GM23338 (cell line): ENCODE measurements at regions not wholly inside any gene's neighbourhood (a gene's known extent, or its start where the extent isn't known, plus 50 kb on each side); places are given as distances from the start of the nearest gene placed in this dataset.

ENCODE experiments used
- ATAC-seq: fragments of 200-7000 bp; cut with Tn5 transposase; 3 replicates; pipeline ENCODE4 v1.9.1; 2020
- DNase-seq: peaks from one replicate; pipeline ENCODE4 v3.0.0-alpha.2; 2015; ENCODE audit warnings: low spot score
- H2AFZ ChIP-seq: fragments of 200-600 bp; sonication (generic); 2 replicates; pipeline ENCODE4 v1.8.0; 2016; ENCODE audit warnings: antibody characterized with exemption, mild to moderate bottlenecking, moderate library complexity
- H3F3A ChIP-seq: fragments of 200-600 bp; sonication (generic); replicated peaks from 2 replicates; pipeline ENCODE4 v1.8.0; 2017; ENCODE audit warnings: antibody characterized with exemption, mixed run types, low read depth
- H3K27ac ChIP-seq: fragments of 200-600 bp; sonication (generic); 2 replicates; pipeline ENCODE4 v1.6.1; 2016; ENCODE audit warnings: low read depth
- H3K27me3 ChIP-seq: fragments of 200-600 bp; sonication (generic); 2 replicates; pipeline ENCODE4 v1.8.0; 2016; ENCODE audit warnings: mild to moderate bottlenecking, mixed run types, moderate library complexity; ENCODE audit not compliant: insufficient read depth
- H3K36me3 ChIP-seq: fragments of 200-600 bp; sonication (generic); 2 replicates; pipeline ENCODE4 v1.8.0; 2016; ENCODE audit warnings: mild to moderate bottlenecking; ENCODE audit not compliant: insufficient read depth
- H3K4me1 ChIP-seq: fragments of 200-600 bp; sonication (generic); 2 replicates; pipeline ENCODE4 v1.8.0; 2016; ENCODE audit warnings: mild to moderate bottlenecking, moderate library complexity; ENCODE audit not compliant: insufficient read depth
- H3K4me2 ChIP-seq: fragments of 200-600 bp; sonication (generic); 2 replicates; pipeline ENCODE4 v1.7.1; 2017; ENCODE audit warnings: mixed run types
- H3K4me3 ChIP-seq: fragments of 200-600 bp; sonication (generic); 2 replicates; pipeline ENCODE4 v1.6.1; 2016; ENCODE audit warnings: mixed run types
- H3K79me2 ChIP-seq: fragments of 200-600 bp; sonication (generic); replicated peaks from 2 replicates; pipeline ENCODE4 v1.8.0; 2017; ENCODE audit warnings: mild to moderate bottlenecking; ENCODE audit not compliant: insufficient read depth
- H3K9me2 ChIP-seq: fragments of 200-600 bp; sonication (generic); 2 replicates; pipeline ENCODE4 v1.8.0; 2017; ENCODE audit not compliant: insufficient read depth
- H4K20me1 ChIP-seq: fragments of 200-600 bp; sonication (generic); replicated peaks from 2 replicates; pipeline ENCODE4 v1.8.0; 2017; ENCODE audit warnings: mild to moderate bottlenecking; ENCODE audit not compliant: insufficient read depth
- H3K27ac Mint-ChIP-seq: 2 replicates; pipeline ENCODE4 v1.8.0; 2020; ENCODE audit warnings: inconsistent platforms, mild to moderate bottlenecking, moderate library complexity, mixed read lengths
- H3K27me3 Mint-ChIP-seq: 3 replicates; pipeline ENCODE4 v1.8.0; 2022; ENCODE audit warnings: low read depth, mild to moderate bottlenecking, moderate library complexity, mixed read lengths, inconsistent platforms; ENCODE audit not compliant: insufficient read depth, poor library complexity
- H3K36me3 Mint-ChIP-seq: 3 replicates; pipeline ENCODE4 v1.8.0; 2021; ENCODE audit warnings: low read depth, mild to moderate bottlenecking, inconsistent platforms, moderate library complexity, mixed read lengths
- H3K4me1 Mint-ChIP-seq: 3 replicates; pipeline ENCODE4 v1.8.0; 2020; ENCODE audit warnings: mild to moderate bottlenecking, inconsistent platforms, mixed read lengths
- H3K4me3 Mint-ChIP-seq: 3 replicates; pipeline ENCODE4 v1.8.0; 2021; ENCODE audit warnings: moderate library complexity, mild to moderate bottlenecking, inconsistent platforms, mixed read lengths
- H3K9me3 Mint-ChIP-seq: 3 replicates; pipeline ENCODE4 v1.8.0; 2020; ENCODE audit warnings: moderate library complexity, mild to moderate bottlenecking, inconsistent platforms, mixed read lengths
- CREB1 ChIP-seq: fragments of 250-450 bp; sonication (Bioruptor Pico); IDR thresholded peaks from 2 replicates; pipeline ENCODE4 v1.5.0; 2020; ENCODE audit warnings: low read depth, mild to moderate bottlenecking, moderate library complexity
- ETS1 ChIP-seq: IDR thresholded peaks from 2 replicates; pipeline ENCODE4 v1.6.1; 2016; ENCODE audit warnings: antibody characterized with exemption
- EZH2 ChIP-seq: fragments of 200-600 bp; sonication (generic); IDR thresholded peaks from one replicate; pipeline ENCODE4 v1.8.0; 2017; ENCODE audit warnings: antibody characterized with exemption, mild to moderate bottlenecking, low read depth; ENCODE audit not compliant: unreplicated experiment
- EZH2phosphoT487 ChIP-seq: fragments of 200-600 bp; sonication (generic); IDR thresholded peaks from one replicate; pipeline ENCODE4 v1.8.1; 2018; ENCODE audit warnings: antibody characterized with exemption; ENCODE audit not compliant: unreplicated experiment
- JUNB ChIP-seq: IDR thresholded peaks from one replicate; pipeline ENCODE4 v1.6.1; 2016; ENCODE audit warnings: antibody characterized with exemption; ENCODE audit not compliant: unreplicated experiment
- POLR2AphosphoS5 ChIP-seq: IDR thresholded peaks from 2 replicates; pipeline ENCODE4 v1.6.1; 2016; ENCODE audit warnings: antibody characterized with exemption, low read depth
- REST ChIP-seq: IDR thresholded peaks from one replicate; pipeline ENCODE4 v1.6.1; 2018; ENCODE audit warnings: antibody characterized with exemption; ENCODE audit not compliant: unreplicated experiment
- STAT1 ChIP-seq: IDR thresholded peaks from one replicate; pipeline ENCODE4 v1.6.1; 2016; ENCODE audit warnings: antibody characterized with exemption; ENCODE audit not compliant: unreplicated experiment
- ZNF114 ChIP-seq: fragments of 250-450 bp; sonication (Bioruptor Pico); IDR thresholded peaks from 2 replicates; pipeline ENCODE4 v1.5.0; 2020; ENCODE audit warnings: mild to moderate bottlenecking, moderate library complexity
- ZNF331 ChIP-seq: fragments of 250-450 bp; sonication (Bioruptor Pico); IDR thresholded peaks from 2 replicates; pipeline ENCODE4 v1.5.0; 2020; ENCODE audit warnings: low read depth, mild to moderate bottlenecking, moderate library complexity
- TF ChIP-seq, protein P1 (sequence below): fragments of 250-450 bp; sonication (Bioruptor Pico); IDR thresholded peaks from 2 replicates; pipeline ENCODE4 v1.5.0; 2020; ENCODE audit warnings: mild to moderate bottlenecking, moderate library complexity
- TF ChIP-seq, protein P2 (sequence below), 2 experiments: fragments of 200-600 bp in 1 of 2; sonication (generic) in 1 of 2; conservative IDR thresholded peaks; 2 replicates each; pipeline versions ENCODE4 v1.5.1 to v1.6.1; 2016 to 2017; ENCODE audit warnings: antibody characterized with exemption in 2 of 2, low read depth in 2 of 2, mild to moderate bottlenecking in 2 of 2, moderate library complexity in 1 of 2

GRCh38 chr6:132067286-132067685 is 116.1 kb upstream of the CCN2 start (continued):
- no peak for TF ChIP-seq ETS1

GRCh38 chr6:132065556-132065955 is 114.4 kb upstream of the CCN2 start:
- Histone ChIP-seq H3K4me3 (no peak overlapping the region), H3K9me2 (no peaks in the 10 kb centered on the region; the same call in 1 of the 2 replicates), H4K20me1 (no peaks in the 10 kb centered on the region), H3K4me2 (no peak overlapping the region), H2AFZ (no peak overlapping the region), H3K79me2 (no peaks in the 10 kb centered on the region), H3K27ac (no peak overlapping the region), H3F3A (no peaks in the 10 kb centered on the region), H3K36me3 (no peaks in the 10 kb centered on the region), H3K4me1 (no peaks in the 10 kb centered on the region), H3K27me3 (no peaks in the 10 kb centered on the region)
- Mint-ChIP-seq H3K27ac (no peak overlapping the region), H3K4me3 (no peak overlapping the region), H3K4me1 (peaks cover 6% of the 10 kb centered on the region; the same call in 1 of the 3 replicates), H3K27me3 (no peaks in the 10 kb centered on the region), H3K36me3 (no peaks in the 10 kb centered on the region), H3K9me3 (no peaks in the 10 kb centered on the region)
- DNase-seq = no peak
- no peak for ATAC-seq
- no peak for TF ChIP-seq EZH2
- TF ChIP-seq ZNF114 = no peak
- TF ChIP-seq STAT1 = no peak
- TF ChIP-seq POLR2AphosphoS5 = no peak
- no peak for TF ChIP-seq JUNB
- TF ChIP-seq, protein P1, sequence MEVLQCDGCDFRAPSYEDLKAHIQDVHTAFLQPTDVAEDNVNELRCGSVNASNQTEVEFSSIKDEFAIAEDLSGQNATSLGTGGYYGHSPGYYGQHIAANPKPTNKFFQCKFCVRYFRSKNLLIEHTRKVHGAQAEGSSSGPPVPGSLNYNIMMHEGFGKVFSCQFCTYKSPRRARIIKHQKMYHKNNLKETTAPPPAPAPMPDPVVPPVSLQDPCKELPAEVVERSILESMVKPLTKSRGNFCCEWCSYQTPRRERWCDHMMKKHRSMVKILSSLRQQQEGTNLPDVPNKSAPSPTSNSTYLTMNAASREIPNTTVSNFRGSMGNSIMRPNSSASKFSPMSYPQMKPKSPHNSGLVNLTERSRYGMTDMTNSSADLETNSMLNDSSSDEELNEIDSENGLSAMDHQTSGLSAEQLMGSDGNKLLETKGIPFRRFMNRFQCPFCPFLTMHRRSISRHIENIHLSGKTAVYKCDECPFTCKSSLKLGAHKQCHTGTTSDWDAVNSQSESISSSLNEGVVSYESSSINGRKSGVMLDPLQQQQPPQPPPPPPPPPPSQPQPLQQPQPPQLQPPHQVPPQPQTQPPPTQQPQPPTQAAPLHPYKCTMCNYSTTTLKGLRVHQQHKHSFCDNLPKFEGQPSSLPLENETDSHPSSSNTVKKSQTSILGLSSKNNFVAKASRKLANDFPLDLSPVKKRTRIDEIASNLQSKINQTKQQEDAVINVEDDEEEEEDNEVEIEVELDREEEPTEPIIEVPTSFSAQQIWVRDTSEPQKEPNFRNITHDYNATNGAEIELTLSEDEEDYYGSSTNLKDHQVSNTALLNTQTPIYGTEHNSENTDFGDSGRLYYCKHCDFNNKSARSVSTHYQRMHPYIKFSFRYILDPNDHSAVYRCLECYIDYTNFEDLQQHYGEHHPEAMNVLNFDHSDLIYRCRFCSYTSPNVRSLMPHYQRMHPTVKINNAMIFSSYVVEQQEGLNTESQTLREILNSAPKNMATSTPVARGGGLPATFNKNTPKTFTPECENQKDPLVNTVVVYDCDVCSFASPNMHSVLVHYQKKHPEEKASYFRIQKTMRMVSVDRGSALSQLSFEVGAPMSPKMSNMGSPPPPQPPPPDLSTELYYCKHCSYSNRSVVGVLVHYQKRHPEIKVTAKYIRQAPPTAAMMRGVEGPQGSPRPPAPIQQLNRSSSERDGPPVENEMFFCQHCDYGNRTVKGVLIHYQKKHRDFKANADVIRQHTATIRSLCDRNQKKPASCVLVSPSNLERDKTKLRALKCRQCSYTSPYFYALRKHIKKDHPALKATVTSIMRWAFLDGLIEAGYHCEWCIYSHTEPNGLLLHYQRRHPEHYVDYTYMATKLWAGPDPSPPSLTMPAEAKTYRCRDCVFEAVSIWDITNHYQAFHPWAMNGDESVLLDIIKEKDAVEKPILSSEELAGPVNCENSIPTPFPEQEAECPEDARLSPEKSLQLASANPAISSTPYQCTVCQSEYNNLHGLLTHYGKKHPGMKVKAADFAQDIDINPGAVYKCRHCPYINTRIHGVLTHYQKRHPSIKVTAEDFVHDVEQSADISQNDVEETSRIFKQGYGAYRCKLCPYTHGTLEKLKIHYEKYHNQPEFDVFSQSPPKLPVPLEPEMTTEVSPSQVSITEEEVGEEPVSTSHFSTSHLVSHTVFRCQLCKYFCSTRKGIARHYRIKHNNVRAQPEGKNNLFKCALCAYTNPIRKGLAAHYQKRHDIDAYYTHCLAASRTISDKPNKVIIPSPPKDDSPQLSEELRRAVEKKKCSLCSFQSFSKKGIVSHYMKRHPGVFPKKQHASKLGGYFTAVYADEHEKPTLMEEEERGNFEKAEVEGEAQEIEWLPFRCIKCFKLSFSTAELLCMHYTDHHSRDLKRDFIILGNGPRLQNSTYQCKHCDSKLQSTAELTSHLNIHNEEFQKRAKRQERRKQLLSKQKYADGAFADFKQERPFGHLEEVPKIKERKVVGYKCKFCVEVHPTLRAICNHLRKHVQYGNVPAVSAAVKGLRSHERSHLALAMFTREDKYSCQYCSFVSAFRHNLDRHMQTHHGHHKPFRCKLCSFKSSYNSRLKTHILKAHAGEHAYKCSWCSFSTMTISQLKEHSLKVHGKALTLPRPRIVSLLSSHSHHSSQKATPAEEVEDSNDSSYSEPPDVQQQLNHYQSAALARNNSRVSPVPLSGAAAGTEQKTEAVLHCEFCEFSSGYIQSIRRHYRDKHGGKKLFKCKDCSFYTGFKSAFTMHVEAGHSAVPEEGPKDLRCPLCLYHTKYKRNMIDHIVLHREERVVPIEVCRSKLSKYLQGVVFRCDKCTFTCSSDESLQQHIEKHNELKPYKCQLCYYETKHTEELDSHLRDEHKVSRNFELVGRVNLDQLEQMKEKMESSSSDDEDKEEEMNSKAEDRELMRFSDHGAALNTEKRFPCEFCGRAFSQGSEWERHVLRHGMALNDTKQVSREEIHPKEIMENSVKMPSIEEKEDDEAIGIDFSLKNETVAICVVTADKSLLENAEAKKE (CRISPR knock-in tag) = no peak
- no peak for TF ChIP-seq EZH2phosphoT487
- no peak for TF ChIP-seq ETS1
- no peak for TF ChIP-seq ZNF331
- TF ChIP-seq, protein P2, sequence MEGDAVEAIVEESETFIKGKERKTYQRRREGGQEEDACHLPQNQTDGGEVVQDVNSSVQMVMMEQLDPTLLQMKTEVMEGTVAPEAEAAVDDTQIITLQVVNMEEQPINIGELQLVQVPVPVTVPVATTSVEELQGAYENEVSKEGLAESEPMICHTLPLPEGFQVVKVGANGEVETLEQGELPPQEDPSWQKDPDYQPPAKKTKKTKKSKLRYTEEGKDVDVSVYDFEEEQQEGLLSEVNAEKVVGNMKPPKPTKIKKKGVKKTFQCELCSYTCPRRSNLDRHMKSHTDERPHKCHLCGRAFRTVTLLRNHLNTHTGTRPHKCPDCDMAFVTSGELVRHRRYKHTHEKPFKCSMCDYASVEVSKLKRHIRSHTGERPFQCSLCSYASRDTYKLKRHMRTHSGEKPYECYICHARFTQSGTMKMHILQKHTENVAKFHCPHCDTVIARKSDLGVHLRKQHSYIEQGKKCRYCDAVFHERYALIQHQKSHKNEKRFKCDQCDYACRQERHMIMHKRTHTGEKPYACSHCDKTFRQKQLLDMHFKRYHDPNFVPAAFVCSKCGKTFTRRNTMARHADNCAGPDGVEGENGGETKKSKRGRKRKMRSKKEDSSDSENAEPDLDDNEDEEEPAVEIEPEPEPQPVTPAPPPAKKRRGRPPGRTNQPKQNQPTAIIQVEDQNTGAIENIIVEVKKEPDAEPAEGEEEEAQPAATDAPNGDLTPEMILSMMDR (conservative IDR thresholded peaks at IDR 0.05; ENCODE audit: low read depth in 2 of 2) = no peak
- TF ChIP-seq REST = no peak
- TF ChIP-seq CREB1 (CRISPR knock-in tag) = no peak
